ENCODE measurements at regions not wholly inside any gene's neighbourhood (a gene's known extent, or its start where the extent isn't known, plus 50 kb on each side); places are given as distances from the start of the nearest gene placed in this dataset.

GRCh38 chr11:19594326-19594725, 118.3 kb upstream of the NAV2 start:
- H4K8ac ChIP-seq (ENCODE audit: extremely low read depth, insufficient read depth, low read length): no peak overlapping the region
- H2AK5ac ChIP-seq (ENCODE audit: low read depth, low read length): no peak overlapping the region
- H3K18ac ChIP-seq (ENCODE audit: extremely low read depth, low read length): no peak overlapping the region
- no peak overlapping the region for H4K5ac ChIP-seq (ENCODE audit: insufficient read length, low read depth, low read length)
- no peak overlapping the region for H4K91ac ChIP-seq (replicated peaks; ENCODE audit: insufficient read length, low read length)
- H3K9ac ChIP-seq (replicated peaks in 1 of 4; ENCODE audit: extremely low read depth in 1 of 4, low read depth in 3 of 4, low read length in 3 of 4): no peak overlapping the region
- H2BK20ac ChIP-seq (ENCODE audit: low read length): no peak overlapping the region
- no peak overlapping the region for H3K23ac ChIP-seq (ENCODE audit: insufficient read length)
- H3K4me2 ChIP-seq (ENCODE audit: insufficient read depth in 1 of 2, low read depth in 2 of 2, low read length in 2 of 2): no peak overlapping the region
- no peaks in the 10 kb centered on the region for H3K79me1 ChIP-seq (ENCODE audit: low read depth, low read length)
- no peaks in the 10 kb centered on the region for H3K9me3 ChIP-seq (ENCODE audit: insufficient read depth in 2 of 2, low read depth in 1 of 2, low read length in 1 of 2)
- no peak overlapping the region for H3K4ac ChIP-seq (replicated peaks; ENCODE audit: insufficient read length, low read depth, low read length)
- H3K4me1 ChIP-seq (replicated peaks in 1 of 4; ENCODE audit: control insufficient read depth in 3 of 4, insufficient read depth in 4 of 4, low read length in 3 of 4): peaks cover 0 to 7% (median 2%) of the 10 kb centered on the region in 4 experiments; a peak in 3 of 7 replicates
- ChIA-PET POLR2A (ENCODE audit: partially characterized antibody) (no interaction called here), CTCF (ENCODE audit: partially characterized antibody) (no interaction called here)
- TF ChIP-seq RBBP5 (IDR thresholded peaks at IDR 0.05; ENCODE audit: borderline replicate concordance, low read depth, low read length) (no peak), GTF2F1 (IDR thresholded peaks at IDR 0.05; ENCODE audit: borderline replicate concordance, low read depth, low read length) (no peak)
- no peaks in the 10 kb centered on the region for H3K27me3 ChIP-seq (replicated peaks in 1 of 4; ENCODE audit: control insufficient read depth in 3 of 4, extremely low read depth in 1 of 4, insufficient read depth in 3 of 4, low read length in 3 of 4)
- no peak overlapping the region for H3K27ac ChIP-seq (ENCODE audit: low read depth, low read length)
- no peak overlapping the region for H2BK12ac ChIP-seq (ENCODE audit: low read depth, low read length)
- no peak for FAIRE-seq
- no peak for DNase-seq (ENCODE audit: low read depth in 1 of 2, low spot score in 2 of 2)
- H2BK15ac ChIP-seq (ENCODE audit: low read length): no peak overlapping the region
- no peaks in the 10 kb centered on the region for H3K23me2 ChIP-seq (ENCODE audit: low read depth, low read length)
- WGBS, 2 experiments (ENCODE audit: extremely low coverage in 1 of 2, insufficient coverage in 1 of 2, insufficient read length in 1 of 2, insufficient replicate concordance in 2 of 2, low coverage in 1 of 2, low lambda C conversion rate in 2 of 2, missing lambda C conversion rate in 1 of 2): 90% methylated on average over 4 of the region's 4 CpGs; no CpG with 5 or more reads in 1 of the 2 experiments
- H4K20me1 ChIP-seq (replicated peaks in 1 of 2; ENCODE audit: control insufficient read depth in 1 of 2, insufficient read depth in 2 of 2, low read length in 2 of 2): no peaks in the 10 kb centered on the region
- no peak overlapping the region for H2AFZ ChIP-seq (ENCODE audit: low read length)
- H3K36me3 ChIP-seq (ENCODE audit: control insufficient read depth in 2 of 4, insufficient read depth in 4 of 4, low read length in 3 of 4): no peaks in the 10 kb centered on the region
- H3K14ac ChIP-seq (ENCODE audit: insufficient read length): no peak overlapping the region
- H3K79me2 ChIP-seq (ENCODE audit: control insufficient read depth in 1 of 2, insufficient read depth in 2 of 2, low read length in 2 of 2): no peaks in the 10 kb centered on the region
- H3K56ac ChIP-seq (replicated peaks; ENCODE audit: insufficient read length, low read depth, low read length): no peak overlapping the region
- no peak overlapping the region for H3K4me3 ChIP-seq (ENCODE audit: extremely low read depth in 1 of 4, insufficient read depth in 2 of 4, low read depth in 3 of 4, low read length in 4 of 4)
- no peak overlapping the region for H2BK5ac ChIP-seq (ENCODE audit: low read depth, low read length)
- H2BK120ac ChIP-seq (replicated peaks; ENCODE audit: low read depth, low read length): no peak overlapping the region
